ENCODE measurements at regions not wholly inside any gene's neighbourhood (a gene's known extent, or its start where the extent isn't known, plus 50 kb on each side); places are given as distances from the start of the nearest gene placed in this dataset.

GRCh38 chr1:88538222-88538899, 145.7 kb upstream of the PKN2 start:
- Histone ChIP-seq H3K27ac (ENCODE audit: low read length) (no peak overlapping the region), H3K9me3 (ENCODE audit: control insufficient read depth, insufficient read depth, low read depth, low read length) (no peaks in the 10 kb centered on the region), H3K36me3 (ENCODE audit: control insufficient read depth, insufficient read depth, low read length) (no peaks in the 10 kb centered on the region), H3K4me1 (ENCODE audit: control insufficient read depth, insufficient read depth, low read length) (no peaks in the 10 kb centered on the region), H3K4me3 (ENCODE audit: low read depth in 2 of 2, low read length in 2 of 2) (no peak overlapping the region), H3K27me3 (ENCODE audit: control insufficient read depth, insufficient read depth, low read length) (peaks cover 7% of the 10 kb centered on the region; the same call in 1 of the 2 replicates)
- ChIA-PET CTCF (no interaction called here), POLR2A (no interaction called here)
- in situ Hi-C loops (cut with HindIII; ENCODE audit: low pct_unique_long_range_greater_than_20kb, low sequenced_read_pairs), result no loop called here
- BruUV-seq (replicated peaks), result no TSS peak
- no peak for DNase-seq (ENCODE audit: low read depth, low spot score)
- ATAC-seq, result no peak
- TF ChIP-seq TCF7L2 (IDR thresholded peaks at IDR 0.05; ENCODE audit: low read depth, low read length) (no peak), REST (IDR thresholded peaks at IDR 0.05; ENCODE audit: insufficient read depth in 1 of 2, low read depth in 2 of 2, low read length in 1 of 2) (no peak), POLR2AphosphoS5 (IDR thresholded peaks at IDR 0.05; ENCODE audit: low read depth, low read length) (no peak), SIN3A (IDR thresholded peaks at IDR 0.05; ENCODE audit: borderline replicate concordance, insufficient read depth, low read depth, low read length) (no peak), CTCF (IDR thresholded peaks at IDR 0.05) (no peak)
- intact Hi-C loops (cut with micrococcal nuclease; ENCODE audit: unreplicated experiment), result no loop called here

- Histone ChIP-seq H3K4me1 (ENCODE audit: control insufficient read depth, insufficient read depth, low read length) (no peaks in the 10 kb centered on the region), H3K27me3 (ENCODE audit: control insufficient read depth, insufficient read depth, low read length) (peaks cover 7% of the 10 kb centered on the region; the same call in 1 of the 2 replicates), H3K9me3 (ENCODE audit: control insufficient read depth, insufficient read depth, low read depth, low read length) (no peaks in the 10 kb centered on the region), H3K36me3 (ENCODE audit: control insufficient read depth, insufficient read depth, low read length) (no peaks in the 10 kb centered on the region), H3K4me3 (ENCODE audit: low read depth in 2 of 2, low read length in 2 of 2) (no peak overlapping the region), H3K27ac (ENCODE audit: low read length) (no peak overlapping the region)
- no peak for ATAC-seq
- ChIA-PET POLR2A (no interaction called here), CTCF (no interaction called here)
- DNase-seq (ENCODE audit: low read depth, low spot score), result no peak
- TF ChIP-seq SIN3A (IDR thresholded peaks at IDR 0.05; ENCODE audit: borderline replicate concordance, insufficient read depth, low read depth, low read length) (no peak), POLR2AphosphoS5 (IDR thresholded peaks at IDR 0.05; ENCODE audit: low read depth, low read length) (no peak), CTCF (IDR thresholded peaks at IDR 0.05) (no peak), REST (IDR thresholded peaks at IDR 0.05; ENCODE audit: insufficient read depth in 1 of 2, low read depth in 2 of 2, low read length in 1 of 2) (no peak), TCF7L2 (IDR thresholded peaks at IDR 0.05; ENCODE audit: low read depth, low read length) (no peak)
- in situ Hi-C loops (cut with HindIII; ENCODE audit: low pct_unique_long_range_greater_than_20kb, low sequenced_read_pairs), result no loop called here
- BruUV-seq (replicated peaks), result no TSS peak
- intact Hi-C loops (cut with micrococcal nuclease; ENCODE audit: unreplicated experiment), result no loop called here
These were observed 143.8 kb upstream of the PKN2 start for GRCh38 chr1:88540255-88540654.

Measured in Panc1 (cell line).